Stomach smooth muscle (tissue), 2 donors: ENCODE measurements at regions not wholly inside any gene's neighbourhood (a gene's known extent, or its start where the extent isn't known, plus 50 kb on each side); places are given as distances from the start of the nearest gene placed in this dataset.

ENCODE experiments used
- H3K27ac ChIP-seq: one replicate; pipeline ENCODE4 v1.7.0; 2013; ENCODE audit warnings: mild to moderate bottlenecking, low read length, inconsistent platforms
- H3K27me3 ChIP-seq, 2 donors: one replicate each; pipeline ENCODE4 v1.7.0; 2013; ENCODE audit warnings: low read length in 2 of 2; ENCODE audit not compliant: insufficient read depth in 2 of 2, control insufficient read depth in 1 of 2
- H3K36me3 ChIP-seq, 2 donors: one replicate each; pipeline ENCODE4 v1.7.0; 2013; ENCODE audit warnings: low read length in 2 of 2; ENCODE audit not compliant: control insufficient read depth in 2 of 2, insufficient read depth in 2 of 2
- H3K4me1 ChIP-seq: one replicate; pipeline ENCODE4 v1.7.0; 2013; ENCODE audit warnings: low read length; ENCODE audit not compliant: control insufficient read depth, insufficient read depth
- H3K4me3 ChIP-seq, 2 donors: one replicate each; pipeline ENCODE4 v1.7.0; 2013; ENCODE audit warnings: low read length in 2 of 2
- H3K9ac ChIP-seq, 2 donors: one replicate each; pipeline ENCODE4 v1.7.0; 2013; ENCODE audit warnings: low read length in 2 of 2, mild to moderate bottlenecking in 1 of 2
- H3K9me3 ChIP-seq, 2 donors: one replicate each; pipeline ENCODE4 v1.7.0; 2013; ENCODE audit warnings: low read length in 2 of 2; ENCODE audit not compliant: control insufficient read depth in 2 of 2
- donor health status: healthy.
- donor health status: Pancreatic carcinoma.

DNA sequence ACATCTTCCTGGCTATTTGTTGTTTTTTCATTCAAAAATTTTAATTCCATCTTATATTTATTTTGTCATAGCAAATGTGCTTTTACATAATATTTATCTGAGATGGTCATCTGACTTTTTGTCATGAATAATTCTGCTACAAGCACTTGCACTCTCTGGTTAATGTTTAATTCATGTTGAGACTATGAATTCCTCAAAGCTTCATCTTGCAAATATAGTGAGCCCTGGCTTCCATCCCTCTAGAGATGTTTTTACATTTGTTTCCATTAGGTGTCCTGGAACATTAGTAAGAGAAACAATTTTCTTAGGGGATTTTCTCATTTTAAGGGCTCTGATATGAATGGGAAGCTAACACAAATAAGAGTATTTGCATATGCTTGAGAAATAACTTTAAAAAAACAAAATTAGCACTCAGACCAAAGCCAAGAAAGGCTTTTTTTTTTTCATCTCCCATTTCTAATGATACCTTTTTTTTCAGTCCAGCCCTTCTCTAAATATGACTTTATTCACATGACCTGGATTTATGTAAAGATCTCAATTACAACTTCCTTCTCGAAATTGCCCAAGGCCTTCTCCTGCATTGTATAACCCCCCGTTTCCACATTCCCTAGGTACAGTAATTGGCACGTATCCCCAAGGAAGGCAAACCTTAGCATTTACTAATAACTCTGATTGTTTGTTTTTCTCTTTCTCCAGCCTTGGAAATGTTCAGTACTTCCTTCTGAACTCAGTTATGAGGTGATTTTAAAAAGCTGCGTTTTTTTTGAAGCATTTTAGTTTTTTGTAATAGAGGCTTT is 797.0 kb upstream of the GJE1 start:
- Histone ChIP-seq H3K27me3 (no peaks in the 10 kb centered on the region), H3K36me3 (no peaks in the 10 kb centered on the region), H3K4me3 (no peak overlapping the region), H3K9ac (no peak overlapping the region), H3K27ac (no peak overlapping the region), H3K9me3 (no peaks in the 10 kb centered on the region), H3K4me1 (no peaks in the 10 kb centered on the region)

DNA sequence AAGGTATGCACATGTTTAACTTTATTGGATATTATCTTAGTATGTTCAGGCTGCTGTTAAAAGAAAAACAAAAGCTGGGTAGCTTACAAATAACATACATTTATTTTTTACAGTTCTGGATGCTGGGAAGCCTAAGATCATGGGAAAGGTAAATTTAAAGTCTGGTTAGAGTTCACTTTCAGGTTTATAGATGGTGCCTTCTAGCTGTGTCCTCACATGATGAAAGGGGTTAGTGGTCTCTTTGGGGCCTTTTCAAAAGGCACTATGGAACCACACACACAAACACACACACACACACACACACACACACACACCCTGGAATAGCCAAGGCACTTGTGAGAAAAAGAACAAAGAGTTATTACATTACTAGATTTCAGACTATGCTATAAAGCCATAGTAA is 805.8 kb upstream of the GJE1 start:
- no peaks in the 10 kb centered on the region for H3K27me3 ChIP-seq
- no peaks in the 10 kb centered on the region for H3K9me3 ChIP-seq
- H3K4me3 ChIP-seq, result peak overlapping the region; percentile 1 to 52
- no peak overlapping the region for H3K27ac ChIP-seq
- no peaks in the 10 kb centered on the region for H3K36me3 ChIP-seq
- no peaks in the 10 kb centered on the region for H3K4me1 ChIP-seq
- no peak overlapping the region for H3K9ac ChIP-seq

DNA sequence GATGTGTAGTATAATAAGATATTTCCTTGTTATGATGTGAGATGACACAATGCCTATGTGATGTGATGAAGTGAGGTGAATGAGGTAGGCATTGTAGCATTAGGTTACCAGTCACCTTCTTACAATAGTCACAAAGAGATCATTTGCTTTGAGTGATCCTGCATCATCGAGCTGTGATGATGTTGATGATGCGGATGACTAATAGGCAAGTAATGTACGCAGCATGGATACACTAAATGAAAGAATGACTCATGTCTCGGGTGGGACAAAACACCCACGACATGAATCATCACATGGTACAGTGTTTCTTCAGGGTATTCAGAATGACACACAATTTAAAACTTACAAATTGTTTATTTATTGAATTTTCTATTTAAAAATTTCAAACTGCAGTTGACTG is 806.3 kb upstream of the GJE1 start:
- H3K4me3 ChIP-seq, result peak overlapping the region; percentile 21 to 52
- H3K27me3 ChIP-seq, result no peaks in the 10 kb centered on the region
- no peaks in the 10 kb centered on the region for H3K9me3 ChIP-seq
- no peak overlapping the region for H3K27ac ChIP-seq
- H3K36me3 ChIP-seq, result no peaks in the 10 kb centered on the region
- no peaks in the 10 kb centered on the region for H3K4me1 ChIP-seq
- H3K9ac ChIP-seq, result no peak overlapping the region

DNA sequence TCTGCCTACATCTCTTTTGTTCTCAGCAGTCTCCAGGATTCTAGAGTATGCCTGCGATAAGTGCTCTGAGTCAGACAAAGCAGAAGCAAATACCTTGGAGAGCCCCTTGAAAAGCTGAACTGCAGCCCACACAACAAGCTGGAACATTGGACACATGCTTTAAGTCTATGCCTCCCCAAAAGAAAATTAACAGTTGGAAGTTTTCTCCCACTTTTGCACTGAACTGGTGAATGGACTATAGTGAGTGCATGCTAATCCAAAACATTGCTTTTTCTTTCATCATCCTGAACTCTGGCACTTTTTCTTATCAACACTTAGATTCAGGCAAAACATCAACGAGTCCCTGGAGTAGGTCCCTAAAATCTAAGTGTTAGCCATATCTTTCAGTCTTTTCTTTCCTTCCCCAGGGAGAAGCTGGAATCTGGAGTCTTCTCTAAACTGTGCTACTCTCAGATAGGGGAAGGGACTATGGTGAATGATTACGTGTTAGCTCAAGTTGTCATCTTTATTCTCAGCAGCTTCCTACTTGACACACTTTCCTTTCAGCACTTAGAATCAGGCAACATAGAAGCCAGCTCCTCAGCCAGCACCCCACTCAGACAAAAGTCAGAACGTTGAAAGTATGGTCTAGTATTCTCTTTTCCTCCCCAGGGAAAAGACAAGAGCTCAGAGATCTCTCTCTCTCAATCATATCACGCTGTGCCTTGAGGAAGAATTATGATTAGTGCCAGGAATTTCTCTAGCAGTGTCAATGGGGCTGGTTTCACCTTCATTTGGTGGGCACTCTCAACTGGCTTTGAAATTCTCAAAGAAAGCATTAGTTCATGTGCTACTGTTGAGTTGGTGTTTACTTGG is 811.0 kb upstream of the GJE1 start:
- H3K27me3 ChIP-seq, result no peaks in the 10 kb centered on the region
- no peak overlapping the region for H3K4me3 ChIP-seq
- H3K27ac ChIP-seq, result no peak overlapping the region
- no peaks in the 10 kb centered on the region for H3K9me3 ChIP-seq
- H3K9ac ChIP-seq, result no peak overlapping the region
- no peaks in the 10 kb centered on the region for H3K4me1 ChIP-seq
- no peaks in the 10 kb centered on the region for H3K36me3 ChIP-seq

GRCh38 chr6:141316236-141316635 is 816.5 kb upstream of the GJE1 start:
- H3K9ac ChIP-seq, result no peak overlapping the region
- H3K27me3 ChIP-seq, result no peaks in the 10 kb centered on the region
- H3K27ac ChIP-seq, result no peak overlapping the region
- no peaks in the 10 kb centered on the region for H3K4me1 ChIP-seq
- H3K36me3 ChIP-seq, result no peaks in the 10 kb centered on the region
- no peaks in the 10 kb centered on the region for H3K9me3 ChIP-seq
- no peak overlapping the region for H3K4me3 ChIP-seq

GRCh38 chr6:141313986-141314385 is 818.7 kb upstream of the GJE1 start:
- Histone ChIP-seq H3K4me3 (no peak overlapping the region), H3K9ac (no peak overlapping the region), H3K27me3 (no peaks in the 10 kb centered on the region), H3K4me1 (no peaks in the 10 kb centered on the region), H3K36me3 (no peaks in the 10 kb centered on the region), H3K9me3 (no peaks in the 10 kb centered on the region), H3K27ac (no peak overlapping the region)

DNA sequence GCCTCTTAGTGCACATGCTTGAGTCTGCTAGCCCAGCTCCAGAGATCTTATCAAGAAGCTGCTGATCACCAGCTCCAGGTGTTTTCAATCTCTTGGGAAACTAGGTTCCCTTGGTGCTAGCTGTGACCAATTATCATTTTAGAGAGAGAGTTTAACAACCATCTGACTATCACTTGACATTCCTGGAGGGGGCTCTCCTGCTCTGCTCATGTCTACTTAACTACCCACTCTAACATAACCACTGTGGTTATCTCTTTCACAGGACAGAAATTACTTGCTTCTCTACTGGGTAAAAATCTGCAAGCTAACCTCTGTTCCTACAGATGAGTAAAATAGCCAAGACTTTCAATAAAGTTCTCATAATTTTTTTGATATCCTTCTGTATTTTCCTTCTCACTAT is 823.4 kb upstream of the GJE1 start:
- no peak overlapping the region for H3K27ac ChIP-seq
- H3K9me3 ChIP-seq, result no peaks in the 10 kb centered on the region
- H3K4me3 ChIP-seq, result no peak overlapping the region
- H3K4me1 ChIP-seq, result no peaks in the 10 kb centered on the region
- no peaks in the 10 kb centered on the region for H3K27me3 ChIP-seq
- no peak overlapping the region for H3K9ac ChIP-seq
- no peaks in the 10 kb centered on the region for H3K36me3 ChIP-seq

DNA sequence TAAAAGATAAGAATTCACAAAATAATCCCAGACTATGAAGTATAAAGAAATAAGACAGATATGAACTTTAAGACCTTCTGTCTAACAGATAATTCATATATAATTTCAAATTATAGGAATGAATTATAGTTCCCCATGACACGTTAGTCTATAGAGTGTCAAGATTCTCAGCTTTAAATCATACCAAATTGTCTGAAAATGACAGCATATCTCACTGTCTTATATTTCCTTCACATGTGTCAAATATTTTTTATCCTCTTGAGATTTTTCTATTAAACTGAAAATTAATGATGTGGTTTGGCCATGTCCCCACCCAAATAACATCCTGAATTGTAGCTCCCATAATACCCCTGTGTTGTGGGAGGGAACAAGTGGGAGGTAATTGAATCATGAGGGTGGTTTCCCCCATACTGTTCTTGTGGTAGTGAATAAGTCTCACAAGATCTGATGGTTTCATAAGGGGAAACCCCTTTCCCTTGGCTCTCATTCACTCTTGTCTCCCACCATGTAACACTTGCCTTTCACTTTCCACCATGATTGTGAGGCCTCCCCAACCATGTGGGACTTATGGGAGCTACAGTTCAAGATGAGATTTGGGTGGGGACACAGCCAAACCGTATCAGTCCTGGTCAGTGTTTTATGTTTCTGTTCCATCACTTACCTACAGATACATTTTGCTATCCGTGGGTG is 825.3 kb upstream of the GJE1 start:
- H3K36me3 ChIP-seq, result no peaks in the 10 kb centered on the region
- no peak overlapping the region for H3K9ac ChIP-seq
- no peaks in the 10 kb centered on the region for H3K27me3 ChIP-seq
- H3K4me1 ChIP-seq, result no peaks in the 10 kb centered on the region
- no peak overlapping the region for H3K27ac ChIP-seq
- H3K4me3 ChIP-seq, result no peak overlapping the region
- H3K9me3 ChIP-seq, result no peaks in the 10 kb centered on the region

DNA sequence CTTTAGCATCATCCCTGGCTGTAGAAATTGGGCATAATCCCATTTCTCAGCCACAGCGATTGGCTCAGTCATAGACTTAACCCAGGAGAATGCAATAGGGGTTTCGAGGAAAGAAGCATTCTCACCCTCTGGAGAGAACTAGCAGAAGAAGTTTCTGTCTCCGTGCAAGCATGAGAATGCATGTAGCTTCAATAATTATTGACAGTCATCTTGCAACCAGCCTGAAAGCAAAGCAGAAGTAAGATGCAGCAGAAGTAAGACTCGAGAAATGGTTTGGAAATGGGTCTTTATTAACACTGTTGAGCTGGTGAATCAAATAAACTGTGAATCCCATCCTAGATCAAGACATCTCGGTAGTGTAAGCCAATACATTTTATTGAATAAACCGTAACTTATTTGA is 828.8 kb upstream of the GJE1 start:
- Histone ChIP-seq H3K27me3 (no peaks in the 10 kb centered on the region), H3K9me3 (no peaks in the 10 kb centered on the region), H3K27ac (no peak overlapping the region), H3K9ac (no peak overlapping the region), H3K36me3 (no peaks in the 10 kb centered on the region), H3K4me1 (no peaks in the 10 kb centered on the region), H3K4me3 (no peak overlapping the region)

DNA sequence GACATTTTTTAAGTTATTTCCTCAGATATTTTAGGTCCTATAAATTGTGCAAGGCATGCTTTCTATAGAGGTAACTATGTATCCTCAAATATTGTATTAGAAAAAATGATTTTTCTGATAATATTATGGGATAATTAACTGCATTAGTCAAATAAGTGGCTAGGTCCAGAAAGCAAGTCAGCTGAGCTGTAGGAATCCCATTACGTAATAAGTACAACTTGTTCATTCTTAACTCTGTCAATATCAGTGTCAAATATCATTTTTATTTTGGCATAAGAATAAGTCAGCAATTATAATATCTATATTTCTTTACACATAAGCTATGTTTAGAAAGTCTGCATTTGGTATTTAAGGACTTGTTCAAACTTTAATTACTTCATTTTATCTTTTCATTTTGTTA is 830.9 kb upstream of the GJE1 start:
- Histone ChIP-seq H3K27ac (no peak overlapping the region), H3K9ac (no peak overlapping the region), H3K36me3 (no peaks in the 10 kb centered on the region), H3K4me3 (no peak overlapping the region), H3K27me3 (no peaks in the 10 kb centered on the region), H3K4me1 (no peaks in the 10 kb centered on the region), H3K9me3 (no peaks in the 10 kb centered on the region)
